Stimulated activated CD4-positive, alpha-beta T cell treated with anti-CD3 and anti-CD28 coated beads, TNF-alpha, amount 100 ng/mL, for 4 hours (primary cell): ENCODE measurements at regions not wholly inside any gene's neighbourhood (a gene's known extent, or its start where the extent isn't known, plus 50 kb on each side); places are given as distances from the start of the nearest gene placed in this dataset.
"Not testable (repeated sequence)": the region's sequence is repeated elsewhere in the genome, so short reads cannot be mapped to it uniquely, and the experiment has no call there.

Experiments
- DNase-seq, 3 experiments: peaks; one replicate each; pipeline ENCODE4 v3.0.0-alpha.2; 2020; ENCODE audit warnings: low read depth in 3 of 3

DNA sequence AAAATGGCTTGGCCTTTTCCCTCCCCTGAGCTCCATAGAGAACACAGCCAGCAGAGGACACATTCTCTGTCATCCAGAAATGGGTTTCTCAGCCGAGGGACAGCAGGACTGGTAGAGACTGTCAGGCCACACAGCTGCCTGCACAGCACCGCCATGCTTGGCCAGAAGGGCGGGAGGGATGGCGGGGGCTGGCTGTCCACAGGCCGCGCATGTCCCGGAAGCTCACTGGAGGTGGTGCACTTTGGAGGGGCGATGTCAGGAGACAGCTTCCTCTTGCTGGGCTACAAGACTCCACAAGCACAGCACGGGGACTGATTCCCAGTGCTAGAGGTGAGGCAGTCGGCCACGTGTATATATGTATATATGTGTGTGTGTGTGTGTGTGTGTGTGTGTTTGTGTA, 125.3 kb downstream of the GOLGA6L4 start:
- not testable (repeated sequence) for DNase-seq

DNA sequence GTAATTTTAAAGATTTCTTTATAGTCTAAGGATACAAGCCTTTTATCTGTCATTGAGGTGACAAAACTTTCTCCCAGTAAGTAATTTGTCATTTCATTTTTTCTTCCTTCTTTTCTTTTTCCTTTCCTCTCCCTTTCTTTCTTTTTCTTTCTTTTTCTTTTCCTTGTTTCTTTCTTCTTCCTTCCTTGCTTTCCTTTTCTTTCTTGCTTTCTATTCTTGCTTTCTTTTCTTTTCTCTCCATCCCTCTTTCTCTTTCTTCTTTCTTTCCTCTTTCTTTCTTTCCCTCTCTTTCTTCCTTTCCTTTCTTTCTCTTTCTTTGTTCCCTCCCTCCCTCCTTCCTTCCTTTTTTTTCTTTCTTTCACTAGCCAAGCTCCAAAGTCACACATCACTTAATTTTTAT, 148.8 kb downstream of the GOLGA6L4 start:
- not testable (repeated sequence) for DNase-seq

DNA sequence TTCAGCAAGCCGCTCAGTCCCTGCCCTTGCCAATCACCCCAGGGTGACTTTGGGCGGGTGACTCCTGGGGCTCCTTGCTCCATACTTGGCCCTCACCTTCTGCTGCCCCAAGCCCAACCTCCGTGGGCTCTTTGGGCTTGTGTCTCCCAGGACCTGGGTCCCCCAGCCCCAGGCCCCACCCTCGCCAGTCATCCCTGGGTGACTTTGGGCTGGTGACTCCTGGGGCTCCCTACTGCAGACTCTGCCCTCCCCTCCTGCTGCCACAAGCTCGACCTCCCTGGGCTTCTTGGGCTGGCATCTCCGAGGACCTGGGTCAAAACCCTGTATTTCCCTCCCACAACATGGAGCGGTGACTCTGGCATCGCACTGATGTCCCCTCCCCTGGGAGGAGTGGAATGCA, 151.5 kb downstream of the GOLGA6L4 start:
- no peak for DNase-seq

DNA sequence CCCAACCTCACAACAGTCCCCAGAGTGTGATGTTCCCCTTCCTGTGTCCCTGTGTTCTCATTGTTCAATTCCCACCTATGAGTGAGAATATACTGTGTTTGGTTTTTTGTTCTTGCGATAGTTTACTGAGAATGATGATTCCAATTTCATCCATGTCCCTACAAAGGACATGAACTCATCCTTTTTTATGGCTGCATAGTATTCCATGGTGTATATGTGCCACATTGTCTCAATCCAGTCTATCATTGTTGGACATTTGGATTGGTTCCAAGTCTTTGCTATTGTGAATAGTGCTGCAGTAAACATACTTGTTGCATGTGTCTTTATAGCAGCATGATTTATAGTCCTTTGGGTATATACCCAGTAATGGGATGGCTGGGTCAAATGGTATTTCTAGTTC, 152.6 kb downstream of the GOLGA6L4 start:
- DNase-seq = not testable (repeated sequence)

DNA sequence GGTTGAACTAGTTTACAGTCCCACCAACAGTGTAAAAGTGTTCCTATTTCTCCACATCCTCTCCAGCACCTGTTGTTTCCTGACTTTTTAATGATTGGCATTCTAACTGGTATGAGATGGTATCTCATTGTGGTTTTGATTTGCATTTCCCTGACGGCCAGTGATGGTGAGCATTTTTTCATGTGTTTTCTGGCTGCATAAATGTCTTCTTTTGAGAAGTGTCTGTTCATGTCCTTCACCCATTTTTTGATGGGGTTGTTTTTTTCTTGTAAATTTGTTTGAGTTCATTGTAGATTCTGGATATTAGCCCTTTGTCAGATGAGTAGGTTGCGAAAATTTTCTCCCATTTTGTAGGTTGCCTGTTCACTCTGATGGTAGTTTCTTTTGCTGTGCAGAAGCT, 153.1 kb downstream of the GOLGA6L4 start:
- DNase-seq = not testable (repeated sequence)

DNA sequence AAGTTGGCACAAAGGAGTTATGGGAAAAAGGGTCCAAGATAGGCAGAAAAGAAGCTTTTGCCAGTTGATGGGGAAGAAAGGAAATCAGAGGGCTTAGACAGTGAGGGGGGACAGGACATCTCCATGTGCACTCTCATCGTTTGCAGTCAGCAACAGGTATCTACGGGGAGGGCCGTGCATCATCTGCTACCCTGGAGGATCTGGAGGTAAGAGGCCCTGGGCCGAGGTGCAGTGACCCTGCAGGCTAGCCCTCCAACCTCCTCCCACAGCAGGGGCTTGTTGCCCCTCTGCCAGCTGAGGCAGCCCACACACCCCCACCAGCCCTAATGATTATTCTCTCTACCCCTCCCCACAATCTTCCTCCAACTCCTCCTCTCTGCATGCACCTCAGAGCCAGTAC, 154.8 kb downstream of the GOLGA6L4 start:
- DNase-seq = not testable (repeated sequence)

DNA sequence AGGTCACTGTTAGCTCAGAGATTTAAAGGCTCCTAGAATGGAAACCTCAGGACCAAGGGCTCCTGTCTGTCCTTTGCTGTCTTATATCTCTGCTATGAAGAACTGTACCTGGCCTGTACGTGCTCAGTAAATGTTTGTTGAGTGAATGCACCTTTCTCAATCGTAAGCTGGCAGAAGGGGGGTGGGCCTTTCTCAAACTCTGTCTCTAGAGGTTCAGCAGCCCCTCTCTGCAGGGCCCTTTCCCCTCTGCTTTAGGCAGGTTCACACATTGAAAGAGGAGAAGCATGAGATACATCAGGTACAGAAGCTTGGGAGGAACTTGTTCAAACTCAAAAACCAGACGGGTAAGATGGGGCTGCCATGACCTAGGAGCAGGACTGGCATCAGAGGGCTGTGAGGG, 155.6 kb downstream of the GOLGA6L4 start:
- DNase-seq = no peak

DNA sequence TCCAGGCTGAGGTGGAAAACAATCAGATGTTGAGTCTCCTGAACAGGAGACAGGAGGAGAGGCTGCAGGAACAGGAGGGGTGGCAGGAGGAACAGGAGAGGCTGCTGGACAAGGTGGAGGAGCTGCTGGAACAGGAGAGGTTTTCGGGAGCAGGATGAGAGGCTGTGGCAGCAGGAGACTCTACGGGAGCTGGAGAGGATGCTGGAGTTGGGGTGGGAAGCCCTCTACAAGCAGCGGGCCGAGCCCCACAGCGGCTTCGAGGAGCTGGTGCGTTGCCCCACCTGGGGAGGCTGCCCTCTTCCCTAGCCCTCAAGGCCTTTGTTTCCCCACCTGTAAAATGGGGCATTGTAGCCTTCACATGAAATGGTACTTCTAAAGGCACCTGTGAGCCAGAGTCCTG, 156.4 kb downstream of the GOLGA6L4 start:
- not testable (repeated sequence) for DNase-seq

DNA sequence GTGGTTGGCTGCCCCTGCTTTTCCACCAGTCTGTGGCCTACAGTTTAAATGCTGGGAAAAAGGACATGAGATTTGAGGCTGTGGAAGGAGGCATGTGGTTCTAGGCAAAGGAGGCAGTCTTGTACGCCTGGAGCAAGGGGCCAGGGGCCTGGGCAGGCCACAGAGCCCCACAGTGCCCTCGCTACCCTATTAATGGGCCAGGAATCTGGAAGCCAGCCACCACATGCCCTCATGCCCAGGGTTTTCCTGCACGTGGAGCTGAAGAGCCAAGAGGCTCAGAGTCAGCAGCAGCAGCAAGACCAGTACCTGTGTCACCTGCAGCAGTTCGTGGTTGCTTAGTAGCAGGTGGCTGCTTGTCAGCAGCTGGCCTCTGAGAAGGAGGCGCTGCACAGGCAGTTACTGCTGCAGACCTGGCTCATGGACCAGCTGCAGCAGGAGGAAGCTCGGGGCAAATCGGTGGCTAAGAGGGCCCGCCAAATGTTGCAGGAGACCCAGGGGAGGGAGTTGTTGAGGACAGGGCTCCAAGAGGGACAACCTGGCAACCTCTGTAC, 157.9 kb downstream of the GOLGA6L4 start:
- not testable (repeated sequence) for DNase-seq

DNA sequence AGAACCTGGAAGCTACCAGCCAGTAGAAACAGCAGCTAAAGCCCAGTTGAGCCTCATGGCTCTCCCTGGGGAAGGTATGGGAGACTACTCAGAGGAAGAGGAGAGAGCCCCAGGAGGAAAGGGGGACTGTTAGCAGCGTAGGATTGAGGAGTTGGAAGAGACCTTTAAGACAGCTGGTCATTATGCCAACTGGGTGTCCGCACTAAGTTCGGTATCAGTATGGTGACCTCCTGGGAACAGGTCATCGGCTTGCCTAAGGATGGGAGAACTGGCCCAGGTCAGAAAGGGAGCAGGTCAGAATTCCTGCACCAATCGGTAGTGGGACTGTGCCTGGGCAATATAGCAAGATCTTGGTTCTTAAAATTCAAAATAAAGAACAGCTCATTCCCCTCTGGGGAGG, 158.4 kb downstream of the GOLGA6L4 start:
- not testable (repeated sequence) for DNase-seq

DNA sequence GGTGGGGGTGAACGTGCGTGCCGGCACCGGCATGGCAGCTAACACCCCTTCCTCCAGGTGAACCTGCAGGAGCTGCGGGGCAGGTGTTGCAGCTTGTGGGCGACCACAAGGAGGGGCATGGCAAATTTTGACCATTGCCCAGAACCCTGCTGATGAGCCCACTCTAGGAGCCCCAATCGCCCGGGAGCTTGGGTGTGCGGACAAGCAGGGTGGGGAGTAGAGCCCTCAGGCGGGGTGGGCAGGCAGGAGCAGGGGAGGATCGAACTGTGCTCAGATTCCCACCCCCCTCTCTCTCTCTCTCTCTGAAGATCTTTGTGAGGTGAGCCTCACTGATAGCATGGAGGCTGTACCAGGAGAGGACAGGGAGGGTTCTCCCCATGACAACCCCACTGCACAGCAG, 159.8 kb downstream of the GOLGA6L4 start:
- not testable (repeated sequence) for DNase-seq

DNA sequence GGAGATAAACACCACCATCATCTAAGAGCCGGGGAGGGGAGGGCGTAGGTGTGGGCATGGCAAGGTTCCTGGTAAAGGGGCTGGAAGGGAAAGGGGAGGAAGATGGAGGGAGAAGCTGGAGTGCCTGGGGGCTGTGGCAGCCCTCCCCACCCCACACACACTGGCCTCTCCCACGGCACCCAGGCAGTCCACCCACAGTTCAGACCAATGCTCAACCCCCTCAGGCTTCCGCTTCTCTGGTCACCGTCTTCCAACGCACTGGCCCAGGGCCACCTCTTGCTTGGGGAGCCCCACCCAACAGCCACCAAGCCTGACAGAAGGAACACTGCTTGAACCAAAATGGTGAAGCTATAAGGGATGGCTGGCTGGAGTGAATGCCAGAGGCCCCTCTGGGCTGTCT, 160.3 kb downstream of the GOLGA6L4 start:
- DNase-seq = not testable (repeated sequence)

DNA sequence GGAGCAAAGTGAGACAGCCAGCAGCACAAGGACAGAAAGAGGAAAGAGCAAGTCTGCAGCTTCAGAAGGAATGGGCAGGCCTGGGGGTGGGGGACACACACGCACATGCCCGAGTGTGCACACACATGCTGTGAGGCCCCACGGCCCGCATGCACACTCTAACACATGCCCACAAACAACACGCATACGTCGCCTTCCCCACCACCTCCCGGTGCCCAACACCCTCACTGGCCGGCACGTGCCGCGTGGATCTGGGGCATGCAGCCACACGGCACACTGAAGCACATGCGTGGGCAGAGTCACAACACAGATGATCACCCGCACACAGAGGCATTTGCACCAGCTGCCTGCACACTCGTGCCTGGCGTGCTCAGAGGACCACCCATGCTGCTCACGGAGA, 161.5 kb downstream of the GOLGA6L4 start:
- not testable (repeated sequence) for DNase-seq

DNA sequence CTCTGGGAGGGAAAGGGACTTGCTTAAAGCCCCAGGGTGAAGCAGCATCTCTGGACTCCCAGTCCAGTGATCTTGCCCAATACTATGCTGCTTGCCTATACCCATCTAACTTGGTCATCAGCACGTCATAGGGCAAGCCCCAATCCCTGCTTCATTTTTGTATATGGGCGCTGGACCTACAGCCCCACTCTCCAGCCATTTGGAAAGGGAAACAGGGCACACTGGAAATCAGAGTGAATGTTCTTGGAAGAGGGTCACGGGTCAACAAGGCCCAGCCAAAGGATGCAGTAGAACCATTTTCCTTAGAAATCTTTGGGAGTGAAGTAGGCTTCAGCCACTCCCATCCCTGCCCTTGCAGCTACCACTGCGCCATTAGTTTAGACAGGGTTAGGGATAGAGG, 162.5 kb downstream of the GOLGA6L4 start:
- not testable (repeated sequence) for DNase-seq

DNA sequence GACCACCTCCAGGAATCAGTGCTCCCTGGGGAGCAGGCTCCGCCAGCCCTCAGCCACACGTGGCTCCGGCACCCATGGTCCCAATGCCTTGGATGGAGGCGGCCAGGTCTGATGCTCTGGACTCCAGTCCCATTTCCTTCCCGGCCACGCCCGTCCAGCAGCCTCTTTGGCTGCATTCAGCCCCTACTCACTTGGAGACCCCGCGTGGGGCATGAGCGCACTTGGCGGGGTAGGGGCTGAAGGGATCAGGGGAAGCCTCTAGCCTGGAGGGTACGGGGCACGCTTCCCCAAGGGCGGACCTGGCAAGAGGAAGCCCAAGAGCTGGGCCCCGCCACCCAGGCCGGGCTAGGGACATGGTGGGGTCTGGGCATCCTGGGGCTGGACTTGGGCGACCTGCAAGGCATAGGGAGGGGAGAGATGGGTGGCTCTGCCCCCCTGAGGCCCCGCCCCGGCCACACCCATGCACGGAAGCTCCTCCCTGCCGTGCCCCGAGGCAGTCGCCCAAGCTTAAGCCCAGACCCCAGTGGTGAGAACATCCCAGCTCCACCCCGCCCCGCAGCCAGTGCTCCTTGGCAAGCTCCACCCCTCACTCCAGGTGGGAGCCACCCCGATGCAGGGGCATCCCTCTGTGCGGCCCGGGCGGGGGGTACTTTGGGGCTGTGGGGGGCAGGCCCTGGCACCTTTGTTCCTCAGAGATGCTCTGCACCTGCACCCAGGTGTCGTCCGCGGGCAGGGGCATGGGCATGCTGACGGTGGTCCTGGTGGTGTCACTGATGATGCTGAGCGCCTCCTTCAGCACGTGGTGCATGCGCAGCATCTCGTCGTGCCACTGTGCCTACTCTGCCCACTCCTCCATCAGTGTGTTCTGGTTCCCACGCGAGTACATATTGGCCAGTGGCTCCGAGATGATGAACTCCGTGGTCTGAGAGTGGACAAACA, 163.5 kb downstream of the GOLGA6L4 start:
- no peak for DNase-seq

DNA sequence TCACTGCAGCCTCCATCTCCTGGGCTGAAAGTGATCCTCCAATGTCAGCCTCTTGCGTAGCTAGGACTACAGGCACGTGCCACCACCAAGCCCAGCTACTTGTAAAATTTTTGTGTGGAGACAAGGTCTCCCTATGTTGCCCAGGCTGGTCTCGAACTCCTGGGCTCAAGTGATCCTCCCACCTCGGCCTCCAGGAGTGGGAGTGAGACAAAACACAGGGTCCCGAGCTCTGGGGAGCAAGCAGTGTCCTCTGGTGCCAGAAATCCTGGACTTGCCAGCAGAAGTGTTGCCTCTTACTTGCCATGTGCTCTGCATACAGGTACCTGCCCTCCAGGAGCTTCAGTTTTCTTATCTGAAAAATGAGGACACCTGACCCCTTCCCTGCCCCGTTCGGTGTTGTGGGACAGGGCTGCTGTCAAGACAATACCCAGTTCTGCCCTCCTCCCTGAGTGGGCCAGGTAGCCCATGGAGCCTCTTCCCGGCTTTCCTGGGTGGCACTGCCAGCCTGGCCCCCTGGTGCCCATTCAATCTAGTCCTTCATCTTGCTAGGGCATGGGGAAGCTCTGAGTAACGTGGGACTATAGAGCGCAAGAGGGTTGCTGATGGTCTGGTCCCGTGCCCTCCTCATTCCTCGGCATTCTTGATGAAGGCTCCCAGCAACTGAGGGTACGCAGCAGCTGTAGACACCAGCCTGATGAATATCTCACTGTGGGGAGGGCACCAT, 164.6 kb downstream of the GOLGA6L4 start:
- DNase-seq = no peak

DNA sequence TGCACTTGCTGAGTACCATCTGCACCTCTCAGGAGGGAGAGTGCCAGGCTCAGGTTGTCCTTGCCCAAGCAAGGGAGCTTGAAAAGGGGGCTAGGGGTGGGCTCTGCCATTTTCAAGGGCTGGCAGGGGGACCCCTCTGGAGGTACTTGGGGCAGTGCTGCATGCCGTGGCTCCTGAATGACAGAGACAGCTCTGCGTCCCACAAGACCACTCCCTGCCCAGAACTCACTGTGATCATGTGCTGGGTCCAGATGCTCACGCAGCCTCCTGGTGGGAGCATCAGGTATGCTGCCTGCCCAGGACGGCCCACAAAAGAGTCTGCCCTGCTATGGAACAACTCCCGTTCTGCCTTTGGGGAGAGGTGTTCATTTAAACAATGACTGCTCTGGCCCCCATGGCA, 165.2 kb downstream of the GOLGA6L4 start:
- DNase-seq = no peak

DNA sequence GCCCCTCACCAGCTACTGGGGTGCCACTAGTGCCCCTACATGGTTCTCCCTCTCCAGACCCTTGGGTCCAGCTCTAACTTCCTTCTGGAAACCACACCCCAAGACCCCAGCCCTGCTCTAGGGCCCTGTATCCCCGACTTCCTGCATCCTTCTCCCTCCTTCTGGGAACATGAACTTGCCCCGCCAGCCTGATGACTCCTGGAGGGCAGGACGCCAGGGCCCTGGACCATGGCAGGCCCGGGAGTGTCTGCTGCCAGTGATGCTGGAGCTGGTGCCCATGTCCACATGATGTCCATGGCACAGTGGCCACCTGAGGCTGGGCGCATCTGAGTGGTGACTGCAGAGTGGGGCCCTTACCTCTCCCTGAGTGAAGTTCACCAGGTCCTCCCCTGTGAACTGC, 165.9 kb downstream of the GOLGA6L4 start:
- DNase-seq = not testable (repeated sequence)

DNA sequence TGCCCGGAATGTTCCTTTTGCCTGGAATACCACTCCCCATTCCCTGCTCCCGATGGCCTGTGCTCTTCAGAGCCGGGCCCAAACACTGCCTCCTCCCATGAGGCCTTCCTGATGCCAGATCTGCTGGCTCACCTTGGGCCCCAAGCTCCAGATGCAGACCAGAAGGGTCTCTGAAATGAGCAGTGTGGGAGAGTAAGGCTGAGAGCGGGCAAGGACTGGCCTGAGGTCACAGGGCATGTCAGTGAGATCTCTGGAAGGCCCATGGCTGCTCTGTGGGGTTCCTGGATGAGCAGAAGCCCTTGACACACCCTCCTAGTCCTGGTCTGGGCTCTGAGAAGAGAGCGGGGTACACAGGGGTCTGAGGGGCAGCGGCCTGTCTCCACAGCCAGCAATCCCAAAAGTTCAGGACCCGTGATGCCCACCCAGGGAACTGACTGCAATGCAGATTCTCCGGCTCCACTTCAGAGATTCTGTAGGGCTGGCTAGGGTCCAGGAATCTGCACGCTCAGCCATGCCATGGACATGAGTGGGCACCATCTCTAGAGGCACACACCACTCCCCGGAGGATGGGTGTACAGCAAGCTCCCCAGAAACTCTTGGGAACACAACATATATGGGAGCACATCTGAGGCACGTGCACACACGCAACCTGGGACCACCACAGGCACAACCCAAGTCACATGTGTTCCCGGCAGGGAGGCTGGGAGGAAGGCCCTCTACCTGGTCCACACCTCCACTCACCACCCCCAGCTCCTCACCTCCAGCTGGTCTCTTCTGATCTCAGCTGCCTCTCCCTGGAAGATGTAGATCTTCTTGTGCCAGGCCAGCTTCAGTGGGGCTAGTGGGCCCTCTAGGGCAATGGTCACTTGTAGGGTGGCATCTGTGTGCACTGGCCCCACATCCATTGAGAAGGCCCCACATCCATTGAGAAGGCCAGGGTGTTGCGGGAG, 166.6 kb downstream of the GOLGA6L4 start:
- not testable (repeated sequence) for DNase-seq

DNA sequence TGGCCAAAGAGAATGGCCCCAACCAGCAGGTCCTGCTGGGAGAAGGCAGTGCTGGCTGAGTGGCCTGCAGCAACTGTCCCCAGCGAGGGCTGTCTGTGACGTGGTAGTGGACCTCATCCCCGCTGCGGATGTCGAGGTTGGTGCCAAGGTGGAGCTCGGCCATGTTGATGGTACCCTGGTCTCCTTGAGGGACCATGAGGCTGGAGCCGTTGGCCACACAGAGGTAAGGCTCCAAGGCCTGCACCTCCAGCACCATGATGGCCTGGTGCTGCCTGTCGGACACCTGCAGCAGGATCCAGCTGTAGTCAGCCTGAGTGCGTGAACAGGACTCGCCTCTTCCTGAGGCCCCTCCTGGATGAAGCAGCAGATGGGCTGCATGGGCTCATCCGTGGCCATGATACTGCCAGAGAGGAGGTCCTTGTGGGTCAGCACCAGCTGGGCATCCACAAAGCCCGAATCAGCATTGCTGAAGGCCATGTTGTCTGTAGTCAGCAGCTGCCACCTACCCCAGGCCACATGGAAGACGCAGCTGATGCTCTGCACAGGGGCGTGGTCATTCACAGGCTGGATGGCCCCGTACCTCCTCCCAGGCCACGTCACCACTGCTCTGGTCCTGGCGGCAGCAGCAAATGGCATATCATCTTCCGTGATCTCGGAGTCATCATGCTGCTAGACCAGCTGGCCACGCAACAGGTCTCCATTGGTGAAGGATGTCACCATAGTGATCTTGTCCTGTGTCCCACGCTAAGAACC, 167.5 kb downstream of the GOLGA6L4 start:
- no peak for DNase-seq

DNA sequence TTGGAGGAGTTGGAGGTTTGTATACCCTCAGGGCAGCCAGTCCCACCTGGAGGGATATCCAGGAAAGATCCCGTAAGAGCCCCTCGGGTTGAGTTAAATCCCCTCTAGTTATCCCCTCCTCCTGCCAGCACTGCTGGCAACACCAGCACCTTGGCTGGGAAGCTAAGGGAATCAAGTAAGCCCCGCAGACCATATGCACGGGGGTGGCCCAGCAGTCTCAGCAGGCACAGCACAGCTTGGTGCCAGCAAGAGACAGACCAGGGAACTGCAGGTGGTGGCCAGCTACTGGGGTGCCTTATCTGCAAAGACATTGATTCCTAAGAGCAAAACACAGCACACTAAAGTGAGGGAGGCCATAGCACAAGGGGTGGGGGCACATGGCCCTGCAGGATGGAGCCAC, 173.8 kb downstream of the GOLGA6L4 start:
- DNase-seq = not testable (repeated sequence)
